NCI-H2107 treated with DMSO at 0.1 percent for 48 hours (cell line): ENCODE measurements at regions not wholly inside any gene's neighbourhood (a gene's known extent, or its start where the extent isn't known, plus 50 kb on each side); places are given as distances from the start of the nearest gene placed in this dataset.
"Not testable (repeated sequence)": the region's sequence is repeated elsewhere in the genome, so short reads cannot be mapped to it uniquely, and the experiment has no call there.

ENCODE experiments used
- DNase-seq: peaks from one replicate; lab custom pipeline; 2025; ENCODE audit not compliant: unreplicated experiment; lab: John Stamatoyannopoulos, UW

DNA sequence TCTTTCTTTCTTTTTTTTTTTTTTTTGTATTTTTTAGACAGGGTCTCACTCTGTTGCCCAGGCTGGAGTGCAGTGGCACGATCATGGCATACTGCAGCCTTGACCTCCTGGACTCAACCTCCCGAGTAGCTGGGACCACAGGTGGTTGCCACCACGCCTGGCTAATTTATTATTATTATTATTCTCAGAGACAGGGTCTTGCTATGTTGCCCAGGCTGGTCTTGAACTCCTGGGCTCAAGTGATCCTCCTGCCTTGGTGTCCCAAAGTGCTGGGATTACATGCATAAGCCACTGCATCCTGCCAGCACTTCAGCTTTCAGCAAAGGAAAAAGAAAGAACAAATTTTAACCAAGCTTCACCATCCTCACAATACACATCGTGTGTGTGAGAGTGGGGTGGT is 97.9 kb upstream of the SERBP1 start:
- no peak for DNase-seq

DNA sequence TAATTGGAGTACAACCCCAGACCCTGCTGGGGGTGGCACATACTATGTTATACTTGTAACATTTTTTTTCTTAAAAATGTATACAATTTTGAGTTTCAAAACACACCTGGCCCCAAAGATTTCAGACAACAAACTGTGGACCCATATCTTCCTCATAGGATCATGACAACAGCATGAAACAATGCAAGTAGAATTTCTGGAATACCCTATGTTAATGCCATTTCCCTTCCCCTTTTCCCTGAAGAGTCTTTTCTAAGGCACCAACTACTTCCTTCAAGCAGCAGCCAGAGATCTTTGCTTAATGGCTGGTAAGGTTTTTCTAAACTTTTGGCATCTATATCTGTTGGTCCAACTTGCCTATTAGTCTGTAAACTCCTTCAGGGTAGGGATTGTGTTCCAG is 99.9 kb upstream of the SERBP1 start:
- no peak for DNase-seq

DNA sequence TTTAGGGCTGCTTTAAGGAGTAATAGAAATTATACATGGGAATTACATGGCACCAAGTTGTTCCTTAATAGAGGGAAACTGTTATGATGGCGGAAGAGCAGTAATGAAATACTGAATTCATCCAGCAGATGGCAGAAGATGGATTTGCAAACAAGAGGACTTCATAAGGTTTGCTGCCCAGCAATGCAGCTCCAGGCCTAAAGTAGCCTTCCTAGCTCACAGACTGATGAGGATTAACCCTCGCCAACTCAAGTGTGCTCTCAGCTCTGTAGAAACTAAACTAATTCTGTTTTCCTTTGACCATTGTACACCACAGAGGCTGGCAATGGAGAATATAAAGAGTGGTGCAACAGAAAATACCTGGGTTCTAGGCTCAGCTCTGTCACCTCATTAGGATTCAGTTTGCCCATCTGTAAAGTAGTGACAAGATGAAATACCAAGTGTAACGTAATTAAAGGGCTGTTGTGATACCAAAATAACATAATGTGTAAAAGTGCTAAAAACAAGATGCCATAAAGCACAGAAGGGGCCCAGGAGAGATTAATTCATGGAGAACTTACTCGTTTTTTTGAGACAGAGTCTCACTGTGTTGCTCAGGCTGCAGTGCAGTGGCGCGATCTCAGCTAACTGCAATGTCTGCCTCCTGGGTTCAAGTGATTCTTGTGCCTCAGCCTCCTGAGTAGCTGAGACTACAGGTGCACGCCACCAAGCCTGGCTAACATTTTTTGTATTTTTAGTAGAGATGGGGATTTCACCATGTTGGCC is 102.4 kb upstream of the SERBP1 start:
- DNase-seq = peak; percentile 90

DNA sequence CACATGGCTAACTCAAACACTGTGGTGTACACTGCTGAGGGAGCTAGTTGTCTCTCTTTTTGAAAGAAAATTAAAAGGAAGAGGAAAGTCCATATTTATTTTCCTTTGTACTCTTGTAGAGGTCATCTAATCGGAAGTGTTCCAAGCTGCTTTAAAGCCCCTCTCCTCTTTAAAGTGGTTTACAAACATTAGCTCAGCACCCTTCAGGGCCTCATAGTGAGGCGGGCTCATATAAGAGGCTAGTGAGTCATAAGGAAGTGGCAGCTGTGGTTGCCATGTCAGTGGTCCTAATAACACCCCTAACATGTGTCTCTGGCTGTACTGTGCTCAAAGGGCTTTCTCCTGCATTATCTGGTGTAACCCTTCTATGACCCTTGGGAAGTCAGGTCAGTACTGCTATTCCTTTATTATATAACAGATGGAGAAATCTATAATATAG is 104.4 kb upstream of the SERBP1 start:
- DNase-seq = no peak

DNA sequence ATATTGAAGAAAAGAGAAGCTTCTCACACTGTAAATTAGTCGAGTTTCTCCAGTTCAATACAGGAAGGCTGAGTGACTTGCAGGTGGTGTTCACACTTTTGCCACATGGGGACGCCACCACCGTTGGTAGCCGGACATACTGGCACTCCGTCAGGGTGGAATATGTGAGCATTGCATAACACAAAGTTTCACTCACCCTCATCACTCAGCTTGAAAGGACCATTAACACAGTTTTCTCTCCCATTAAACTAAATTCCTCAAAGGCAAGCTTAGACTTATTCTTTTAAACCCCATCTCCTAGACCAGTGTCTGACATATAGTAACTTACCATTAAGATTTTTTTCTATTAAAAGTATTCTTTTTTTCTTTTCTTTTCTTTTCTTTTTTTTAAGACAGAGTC is 105.3 kb upstream of the SERBP1 start:
- peak; percentile 56 for DNase-seq

DNA sequence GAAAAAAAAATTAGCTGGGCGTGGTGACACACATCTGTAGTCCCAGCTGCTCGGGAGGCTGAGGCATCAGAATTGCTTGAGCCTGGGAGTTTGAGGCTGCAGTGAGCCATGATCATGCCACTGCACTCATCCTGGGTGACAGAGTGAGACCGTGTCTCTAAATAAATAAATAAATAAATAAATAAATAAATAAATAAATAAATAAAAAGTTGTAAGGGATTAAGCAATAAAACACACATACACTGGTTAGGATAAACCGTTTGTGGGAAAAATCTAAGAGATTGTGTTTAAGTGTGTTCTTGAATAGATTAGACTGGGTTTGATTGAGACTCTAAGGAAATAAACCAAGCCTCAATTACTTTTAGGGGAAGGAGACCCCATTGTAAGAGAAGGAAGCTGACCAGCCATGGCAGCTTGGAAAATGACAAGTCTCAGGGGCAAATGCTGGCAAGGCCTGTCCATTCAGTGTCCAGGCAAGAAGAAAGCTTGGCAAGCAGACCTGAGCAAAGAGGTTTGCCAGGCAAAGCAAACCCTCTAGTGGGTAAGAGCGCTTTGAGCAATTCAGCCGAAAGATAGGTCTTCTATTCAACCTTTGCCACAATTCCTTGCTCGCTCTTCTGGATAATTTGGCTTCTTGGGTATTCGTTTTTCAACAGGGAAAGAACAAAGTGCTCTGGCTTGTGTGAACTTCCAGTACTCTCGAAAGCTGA is 106.9 kb upstream of the SERBP1 start:
- DNase-seq = no peak

DNA sequence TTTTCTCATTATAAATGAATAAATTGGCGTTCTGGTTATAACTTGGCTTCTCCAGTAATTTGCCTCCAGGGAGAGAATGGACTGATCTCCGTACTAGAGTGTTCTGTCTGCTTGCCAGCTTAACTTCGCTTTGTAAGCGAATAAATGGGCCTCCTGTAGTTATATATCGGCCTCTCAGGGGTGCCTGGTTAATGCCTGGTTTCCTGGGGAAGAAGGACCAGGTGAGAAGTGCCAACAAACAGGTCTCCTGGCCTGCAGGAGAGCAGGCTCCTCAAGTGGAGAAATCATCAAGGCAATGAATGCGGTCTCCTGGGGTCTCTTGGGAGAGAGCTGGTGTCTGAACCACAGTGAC is 107.4 kb upstream of the SERBP1 start:
- DNase-seq = no peak

DNA sequence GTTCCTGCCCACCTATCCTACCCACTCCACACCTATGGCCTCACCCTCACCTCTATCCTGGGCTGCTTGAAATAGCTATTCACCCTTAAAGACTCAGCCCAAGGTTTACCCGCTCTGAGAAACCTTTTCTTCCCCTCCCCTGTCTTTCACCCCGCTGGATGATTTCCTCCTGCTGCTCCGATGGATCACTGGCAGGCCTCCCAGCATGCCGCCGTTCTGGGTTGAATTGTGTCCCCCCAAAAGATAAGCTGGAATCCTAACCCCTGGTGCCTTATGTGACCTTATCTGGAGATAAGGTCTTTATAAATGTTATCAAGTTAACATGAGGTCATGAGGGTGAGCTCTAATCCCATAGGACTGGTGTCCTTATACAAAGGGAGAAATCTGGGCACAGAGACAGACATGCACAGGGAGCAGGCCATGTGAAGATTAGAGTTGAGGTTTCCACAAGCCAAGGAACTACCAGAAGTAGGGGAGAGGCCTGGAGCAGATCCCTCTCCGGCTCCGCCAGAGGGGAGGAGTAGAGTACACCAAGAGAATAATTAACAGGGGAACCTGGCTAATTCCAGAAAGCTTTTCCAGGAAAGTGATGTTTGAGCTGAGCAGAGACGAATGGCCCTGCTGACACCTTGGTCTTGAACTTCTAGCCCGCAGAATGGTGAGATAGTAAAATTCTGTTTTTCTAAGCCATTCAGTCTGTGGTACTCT is 110.0 kb upstream of the SERBP1 start:
- no peak for DNase-seq

DNA sequence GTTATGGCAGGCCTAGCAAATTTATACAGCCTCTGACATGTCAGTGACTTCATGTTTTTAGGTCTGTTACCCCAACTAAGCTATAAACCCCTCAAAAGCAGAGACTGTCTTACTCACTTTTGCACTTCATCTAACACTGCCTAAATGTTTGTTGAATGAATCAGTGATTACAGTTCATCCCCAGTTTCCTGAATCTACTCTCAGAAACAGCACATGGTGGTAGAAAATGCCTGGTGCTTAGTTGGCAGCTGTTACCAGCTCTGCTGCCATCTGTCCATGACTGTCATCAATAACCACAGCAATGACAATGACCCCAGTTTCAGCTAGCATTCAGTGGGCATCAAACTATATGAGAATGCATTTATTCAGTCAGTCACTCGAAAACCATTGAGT is 110.5 kb upstream of the SERBP1 start:
- DNase-seq = no peak

DNA sequence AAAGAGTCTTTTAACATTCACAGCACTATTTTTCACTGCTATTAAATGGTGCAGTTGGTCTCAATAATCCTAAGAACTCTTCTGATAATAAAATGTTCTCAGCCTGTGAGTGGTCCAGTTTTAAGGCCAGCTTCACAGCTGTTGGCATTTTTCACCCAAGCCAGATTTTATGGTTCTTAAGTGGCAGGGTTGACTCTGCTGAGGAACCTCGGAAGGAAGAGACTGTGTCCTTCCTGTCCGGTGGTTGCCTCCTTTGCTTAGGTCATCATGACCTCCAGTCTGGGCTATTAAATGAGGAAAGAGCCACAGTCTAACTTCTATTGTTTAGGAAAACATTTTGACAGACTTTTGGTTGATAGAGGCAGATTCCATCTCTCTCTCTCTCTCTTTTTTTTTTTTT is 112.5 kb upstream of the SERBP1 start:
- DNase-seq = no peak

DNA sequence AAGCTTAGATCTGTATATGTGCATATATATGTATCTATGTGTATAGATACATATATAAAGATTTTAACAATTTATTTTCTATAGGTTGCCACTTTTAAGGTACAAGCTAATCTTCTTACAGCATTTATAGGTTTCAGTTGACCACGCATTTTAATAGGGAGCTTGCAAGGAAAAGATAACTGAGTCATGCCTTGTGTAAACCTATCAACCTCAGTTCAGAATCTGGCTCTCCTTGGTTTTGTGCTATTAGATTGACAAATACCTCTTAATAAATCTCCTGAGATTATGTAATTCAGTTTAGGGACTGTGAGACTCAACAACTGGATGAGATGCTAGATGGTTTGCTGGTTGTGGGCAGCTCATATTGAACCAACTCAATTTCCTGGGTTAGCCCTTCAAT is 114.7 kb upstream of the SERBP1 start:
- DNase-seq = no peak

DNA sequence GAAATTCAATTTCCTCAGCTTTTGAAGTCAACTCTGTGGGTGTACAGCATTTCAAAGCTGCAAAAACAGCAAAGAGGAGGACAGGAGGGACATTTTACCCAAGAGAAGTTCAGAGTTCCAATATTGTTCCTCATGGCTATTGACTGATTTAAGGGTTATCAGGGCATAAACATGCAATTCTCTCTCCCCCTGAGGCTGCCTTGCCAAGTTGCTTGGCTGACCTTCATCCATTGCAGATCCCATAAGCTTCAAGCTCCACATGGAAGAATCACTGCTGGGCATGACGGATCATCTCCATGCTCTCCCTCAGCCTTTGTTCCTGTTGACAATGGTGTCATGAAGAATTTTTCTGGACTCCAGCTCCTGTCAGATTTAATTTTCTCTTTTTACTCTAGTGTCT is 115.2 kb upstream of the SERBP1 start:
- no peak for DNase-seq

DNA sequence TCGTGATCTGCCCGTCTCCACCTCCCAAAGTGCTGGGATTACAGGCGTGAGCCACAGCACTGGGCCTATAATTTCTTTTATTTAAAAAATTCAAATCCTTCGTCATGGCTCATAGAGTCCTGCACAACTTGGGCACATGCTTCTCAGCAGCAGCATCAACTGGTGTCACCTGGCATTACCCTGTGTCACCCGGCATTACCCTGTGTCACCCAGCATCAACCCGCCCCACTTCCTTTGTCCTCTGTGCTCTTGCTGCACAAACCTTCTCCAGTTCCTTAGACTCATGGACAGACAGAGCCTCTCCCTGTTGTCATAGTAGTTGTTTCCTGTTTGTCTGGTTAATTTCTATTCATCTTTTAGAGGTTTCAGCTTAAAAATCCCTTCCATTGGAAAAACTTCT is 121.2 kb upstream of the SERBP1 start:
- no peak for DNase-seq

DNA sequence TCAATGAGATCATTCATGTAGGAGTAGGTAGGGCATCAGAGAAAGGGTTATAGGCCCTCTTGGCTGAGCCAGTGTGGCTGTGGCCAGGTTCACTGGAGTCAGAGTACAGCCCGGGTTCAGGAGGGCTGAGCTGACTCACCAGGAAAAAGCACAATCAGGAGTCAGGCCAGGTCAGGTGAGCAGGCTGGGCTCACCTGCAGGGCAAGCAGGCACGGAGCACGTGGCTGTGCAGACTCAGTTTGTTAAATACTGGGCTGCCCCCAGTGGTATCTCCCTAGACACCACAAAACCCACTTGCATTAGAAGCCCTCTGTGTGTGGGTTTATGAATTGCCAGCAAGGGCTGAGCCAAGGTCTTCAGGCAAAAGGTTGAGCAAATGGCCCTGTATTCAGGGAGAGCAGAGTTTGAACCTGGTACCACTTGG is 122.1 kb upstream of the SERBP1 start:
- no peak for DNase-seq

DNA sequence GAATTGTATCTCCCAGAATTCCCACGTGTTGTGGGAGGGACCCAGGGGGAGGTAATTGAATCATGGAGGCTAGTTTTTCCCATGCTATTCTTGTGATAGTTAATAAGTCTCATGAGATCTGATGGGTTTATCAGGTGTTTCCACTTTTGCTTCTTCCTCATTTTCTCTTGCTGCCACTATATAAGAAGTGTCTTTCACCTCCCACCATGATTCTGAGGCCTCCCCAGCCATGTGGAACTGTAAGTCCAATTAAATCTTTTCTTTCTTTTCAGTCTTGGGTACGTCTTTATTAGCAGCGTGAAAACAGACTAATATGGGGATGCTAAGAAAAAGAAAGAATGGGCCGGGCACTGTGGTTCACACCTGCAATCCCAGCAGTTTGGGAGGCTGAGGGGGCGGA is 124.0 kb upstream of the SERBP1 start:
- not testable (repeated sequence) for DNase-seq

DNA sequence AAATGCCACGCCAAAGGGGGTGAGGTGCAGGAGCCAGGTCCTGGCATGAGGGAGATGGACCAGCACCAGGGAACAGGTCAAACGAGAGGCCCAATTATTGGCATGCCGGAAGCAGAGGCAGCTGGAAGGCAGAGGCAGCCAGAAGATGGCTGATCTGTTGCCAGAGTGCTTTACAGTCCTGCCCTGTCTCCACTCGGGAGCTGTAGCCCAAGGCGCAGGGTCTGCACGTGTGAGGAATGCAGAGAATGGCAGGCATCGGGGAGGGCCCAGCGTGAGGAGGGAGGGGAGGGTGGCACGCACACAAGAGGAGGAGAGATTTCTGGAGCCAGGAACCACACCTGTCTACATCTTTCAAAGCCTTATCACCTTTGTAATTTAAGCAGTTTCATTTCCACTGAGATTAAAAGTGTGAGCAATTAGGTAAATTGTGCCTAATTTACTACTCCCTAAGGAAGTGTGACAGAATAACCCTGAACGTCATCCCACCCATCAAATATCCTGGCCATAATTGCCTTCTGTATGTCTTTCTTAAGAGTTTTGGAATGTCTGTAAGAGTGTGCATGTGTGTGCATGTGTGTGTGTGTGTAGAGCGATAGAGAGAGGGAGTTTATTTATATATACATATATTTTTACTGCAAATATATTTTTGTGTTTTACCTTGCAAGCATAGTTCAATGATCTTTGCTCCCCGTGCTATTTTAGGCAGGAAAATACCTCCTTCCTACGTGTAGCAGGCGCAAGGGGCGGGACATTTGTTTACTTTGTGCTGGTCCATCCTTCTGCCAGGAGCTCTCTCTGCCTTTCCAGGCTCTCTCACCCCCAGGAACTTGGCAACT is 125.5 kb upstream of the SERBP1 start:
- DNase-seq = no peak

DNA sequence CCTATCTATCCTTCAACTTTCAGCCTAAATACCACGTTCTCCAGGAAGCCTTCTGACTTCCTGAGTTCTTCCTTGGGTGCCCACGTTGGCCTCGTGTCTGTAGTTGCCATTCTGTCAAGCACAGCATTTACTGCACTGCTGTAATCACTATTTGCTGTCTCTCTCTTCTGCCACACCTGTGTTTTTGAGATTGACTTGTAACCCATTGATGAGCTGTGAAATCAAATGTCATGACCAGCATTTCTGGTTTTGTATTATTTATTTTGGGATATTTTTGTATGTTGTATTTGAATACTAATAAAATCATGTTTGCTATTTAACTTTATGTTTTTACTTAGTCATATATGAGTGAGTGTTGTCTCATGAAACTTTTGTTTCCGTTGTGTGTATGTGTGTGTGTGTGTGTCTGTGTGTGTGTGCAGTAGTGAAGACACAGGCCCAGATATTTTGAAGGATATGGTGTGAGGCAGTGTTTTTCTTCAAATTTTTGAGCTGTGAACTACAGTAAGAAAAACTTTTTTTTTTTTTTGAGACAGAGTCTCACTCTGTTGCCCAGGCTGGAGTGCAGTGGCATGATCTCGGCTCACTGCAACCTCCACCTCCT is 126.2 kb upstream of the SERBP1 start:
- no peak for DNase-seq

DNA sequence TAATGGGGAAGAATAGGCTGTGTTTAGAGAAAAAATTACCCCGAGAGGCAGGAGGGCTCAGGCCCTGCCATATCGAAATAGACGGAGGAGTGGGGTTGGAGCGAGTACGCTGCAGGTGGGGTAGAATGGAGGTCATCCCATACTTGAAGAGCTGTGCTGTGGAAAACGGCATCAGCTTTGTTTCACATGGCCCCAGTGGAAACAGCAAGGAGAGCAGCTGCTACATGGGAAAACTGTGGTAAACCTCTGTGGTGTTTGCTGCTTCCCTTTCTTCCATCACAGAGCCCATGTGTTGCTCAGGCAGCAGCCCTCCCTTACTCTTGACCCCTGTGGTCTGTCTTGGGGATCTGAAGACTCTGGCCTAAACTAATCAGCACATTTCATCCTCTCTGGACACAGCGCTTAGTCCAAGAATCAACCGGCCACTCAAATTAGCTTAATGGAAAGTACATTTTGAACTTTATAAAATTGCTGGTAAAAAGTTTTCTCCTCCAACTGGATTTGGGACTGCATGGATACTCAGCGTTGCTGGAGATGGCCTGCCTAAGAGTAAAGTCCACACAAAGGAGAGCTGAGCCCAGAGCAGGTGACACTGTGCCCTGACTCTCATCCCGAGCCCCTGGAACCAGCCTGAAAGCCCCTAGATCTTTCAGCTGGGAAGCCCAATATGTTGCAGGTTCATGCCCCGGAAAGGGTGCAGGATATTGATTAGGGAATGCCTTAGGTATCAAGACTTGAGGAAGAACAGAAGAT is 127.1 kb upstream of the GADD45A start:
- DNase-seq = no peak

DNA sequence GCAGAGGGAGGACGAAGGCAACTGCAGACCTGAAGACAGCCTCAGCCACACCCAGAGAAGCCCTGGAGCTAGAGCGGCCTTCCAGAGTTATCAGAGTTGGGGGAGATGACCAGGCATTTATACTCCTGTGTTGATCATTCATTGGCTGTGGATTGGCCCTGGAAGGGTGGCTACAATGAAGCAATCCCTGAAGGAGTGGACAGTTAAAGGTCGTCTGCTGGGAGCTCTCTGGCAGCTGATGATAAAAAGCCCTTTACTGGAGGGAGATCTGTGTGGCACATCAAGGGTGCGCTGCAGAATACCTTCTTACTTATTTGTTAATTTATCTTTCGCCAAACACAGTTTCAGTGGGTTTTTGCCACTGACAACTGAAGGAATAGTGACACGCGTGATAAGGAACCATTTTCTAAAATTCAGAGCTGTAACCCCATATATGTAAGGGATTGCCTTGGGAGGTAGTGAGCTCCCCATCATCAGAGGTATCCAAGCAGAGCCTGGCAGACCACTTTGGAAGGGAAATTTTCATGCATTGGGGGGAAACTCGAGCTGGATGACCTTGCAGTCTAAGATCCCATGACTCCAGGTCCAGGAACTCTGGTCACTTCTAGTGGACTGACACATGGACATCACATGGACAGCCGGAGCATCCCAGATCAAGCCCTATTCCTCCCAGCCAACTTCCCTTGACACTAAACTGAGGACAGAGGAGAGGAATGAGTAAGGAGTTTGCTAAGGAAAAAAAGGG is 126.4 kb upstream of the GADD45A start:
- no peak for DNase-seq
